ENCODE measurements at regions not wholly inside any gene's neighbourhood (a gene's known extent, or its start where the extent isn't known, plus 50 kb on each side); places are given as distances from the start of the nearest gene placed in this dataset.

GRCh38 chr1:4046836-4047461 lies 146.9 kb upstream of the C1orf174 start:
- no peak for DNase-seq

- no peak for DNase-seq
Observed at GRCh38 chr1:4047666-4048065, 147.6 kb upstream of the C1orf174 start.

- no peak for DNase-seq
Observed at GRCh38 chr1:4048076-4048475, 148.0 kb upstream of the C1orf174 start.

- no peak for DNase-seq
Observed at GRCh38 chr1:4048921-4049320, 148.8 kb upstream of the C1orf174 start.

- DNase-seq: no peak
Observed at GRCh38 chr1:4050998-4051397, 150.9 kb upstream of the C1orf174 start.

GRCh38 chr1:4052657-4053056 lies 152.6 kb upstream of the C1orf174 start:
- DNase-seq: no peak

GRCh38 chr1:4053160-4053748 lies 153.2 kb upstream of the C1orf174 start:
- DNase-seq: no peak

- DNase-seq: no peak
Observed at GRCh38 chr1:4053774-4054173, 153.7 kb upstream of the C1orf174 start.

- no peak for DNase-seq
Observed at GRCh38 chr1:4055294-4055967, 155.4 kb upstream of the C1orf174 start.

- no peak for DNase-seq
Observed at GRCh38 chr1:4056422-4056821, 156.3 kb upstream of the C1orf174 start.

- no peak for DNase-seq
Observed at GRCh38 chr1:4056989-4057388, 156.9 kb upstream of the C1orf174 start.

GRCh38 chr1:4057603-4058002 lies 157.5 kb upstream of the C1orf174 start:
- DNase-seq: no peak

GRCh38 chr1:4058122-4058521 lies 158.1 kb upstream of the C1orf174 start:
- no peak for DNase-seq

GRCh38 chr1:4058706-4059105 lies 158.6 kb upstream of the C1orf174 start:
- DNase-seq: no peak

GRCh38 chr1:4059270-4059669 lies 159.2 kb upstream of the C1orf174 start:
- DNase-seq: no peak

GRCh38 chr1:4060850-4061249 lies 160.8 kb upstream of the C1orf174 start:
- DNase-seq: no peak

- no peak for DNase-seq
Observed at GRCh38 chr1:4061521-4062031, 161.5 kb upstream of the C1orf174 start.

GRCh38 chr1:4062041-4062440 lies 162.0 kb upstream of the C1orf174 start:
- no peak for DNase-seq

- no peak for DNase-seq
Observed at GRCh38 chr1:4062560-4062959, 162.5 kb upstream of the C1orf174 start.

GRCh38 chr1:4062992-4063391 lies 162.9 kb upstream of the C1orf174 start:
- DNase-seq: no peak

GRCh38 chr1:4063516-4063915 lies 163.4 kb upstream of the C1orf174 start:
- DNase-seq: no peak

- no peak for DNase-seq
Observed at GRCh38 chr1:4064150-4064889, 164.2 kb upstream of the C1orf174 start.

- DNase-seq: no peak
Observed at GRCh38 chr1:4066860-4067599, 167.0 kb upstream of the C1orf174 start.
